Suprapubic skin (tissue), 4 donors: ENCODE measurements at regions not wholly inside any gene's neighbourhood (a gene's known extent, or its start where the extent isn't known, plus 50 kb on each side); places are given as distances from the start of the nearest gene placed in this dataset.

Source experiments
- DNase-seq, 2 donors: peaks; one replicate each; pipeline ENCODE4 v3.0.0-alpha.2; 2019; ENCODE audit warnings: low spot score in 2 of 2
- H3K27ac ChIP-seq: fragments of 200-600 bp; sonication (generic); one replicate; pipeline ENCODE4 v1.5.1; 2019
- H3K27me3 ChIP-seq: fragments of 200-600 bp; sonication (generic); one replicate; pipeline ENCODE4 v1.5.1; 2019
- H3K36me3 ChIP-seq: fragments of 200-600 bp; sonication (generic); one replicate; pipeline ENCODE4 v1.5.1; 2019
- H3K4me1 ChIP-seq: fragments of 200-600 bp; sonication (generic); one replicate; pipeline ENCODE4 v1.5.1; 2019
- H3K4me3 ChIP-seq: fragments of 200-600 bp; sonication (generic); one replicate; pipeline ENCODE4 v1.5.1; 2019; ENCODE audit warnings: mild to moderate bottlenecking
- H3K9me3 ChIP-seq: fragments of 200-600 bp; sonication (generic); one replicate; pipeline ENCODE4 v1.5.1; 2019
- CTCF ChIP-seq, 2 donors: fragments of 200-600 bp in 1 of 2; fragments of 450-650 bp in 1 of 2; sonication (generic) in 1 of 2; IDR thresholded peaks; one replicate each; pipeline ENCODE4 v1.5.1; 2016 to 2019; ENCODE audit warnings: antibody characterized with exemption in 2 of 2, mild to moderate bottlenecking in 1 of 2, moderate library complexity in 1 of 2
- EP300 ChIP-seq: sonication (generic); formaldehyde crosslinking; IDR thresholded peaks from one replicate; pipeline ENCODE4 v1.6.1; 2017; ENCODE audit warnings: antibody characterized with exemption
- POLR2A ChIP-seq, 2 donors: fragments of 450-650 bp; IDR thresholded peaks; one replicate each; pipeline ENCODE4 v1.6.1; 2017; ENCODE audit warnings: antibody characterized with exemption in 2 of 2, mild to moderate bottlenecking in 2 of 2, moderate library complexity in 2 of 2
- POLR2AphosphoS5 ChIP-seq, 3 donors: sonication (generic); formaldehyde crosslinking; IDR thresholded peaks; one replicate each; pipeline ENCODE4 v1.6.1; 2017; ENCODE audit warnings: antibody characterized with exemption in 3 of 3
- WGBS: methylation state at CpG from one replicate; pipeline ENCODE4 v1.1.5; 2018; 5-methylcytosine and 5-hydroxymethylcytosine counted together

- no peak overlapping the region for H3K27ac ChIP-seq
- TF ChIP-seq POLR2A (IDR thresholded peaks at IDR 0.05) (no peak), POLR2AphosphoS5 (IDR thresholded peaks at IDR 0.05) (no peak), EP300 (no peak), CTCF (IDR thresholded peaks at IDR 0.05) (no peak)
- no peak overlapping the region for H3K4me3 ChIP-seq
- H3K9me3 ChIP-seq, result no peaks in the 10 kb centered on the region
- no peaks in the 10 kb centered on the region for H3K4me1 ChIP-seq
- no peak for DNase-seq
- WGBS, result 95% methylated on average over 5 of the region's 5 CpGs
- no peaks in the 10 kb centered on the region for H3K36me3 ChIP-seq
- no peaks in the 10 kb centered on the region for H3K27me3 ChIP-seq
Measured at GRCh38 chr18:25451077-25451658, 99.2 kb upstream of the ZNF521 start.

- H3K36me3 ChIP-seq, result no peaks in the 10 kb centered on the region
- H3K4me1 ChIP-seq, result no peaks in the 10 kb centered on the region
- H3K4me3 ChIP-seq, result no peak overlapping the region
- H3K9me3 ChIP-seq, result no peaks in the 10 kb centered on the region
- H3K27me3 ChIP-seq, result no peaks in the 10 kb centered on the region
- TF ChIP-seq POLR2A (IDR thresholded peaks at IDR 0.05) (no peak), CTCF (IDR thresholded peaks at IDR 0.05) (no peak), POLR2AphosphoS5 (IDR thresholded peaks at IDR 0.05) (no peak), EP300 (no peak)
- no peak overlapping the region for H3K27ac ChIP-seq
- no peak for DNase-seq
Measured at GRCh38 chr18:25449046-25449445, 97.1 kb upstream of the ZNF521 start.

GRCh38 chr18:25446972-25447371 lies 95.0 kb upstream of the ZNF521 start:
- DNase-seq, result no peak
- TF ChIP-seq POLR2AphosphoS5 (IDR thresholded peaks at IDR 0.05) (no peak), POLR2A (IDR thresholded peaks at IDR 0.05) (no peak), EP300 (no peak), CTCF (IDR thresholded peaks at IDR 0.05) (no peak)
- Histone ChIP-seq H3K36me3 (no peaks in the 10 kb centered on the region), H3K9me3 (no peaks in the 10 kb centered on the region), H3K4me1 (no peaks in the 10 kb centered on the region), H3K4me3 (no peak overlapping the region), H3K27me3 (no peaks in the 10 kb centered on the region), H3K27ac (no peak overlapping the region)
- WGBS, result 73% methylated on average over 3 of the region's 3 CpGs

GRCh38 chr18:25445430-25445829 lies 93.5 kb upstream of the ZNF521 start:
- WGBS, result 84% methylated on average over 5 of the region's 5 CpGs
- no peaks in the 10 kb centered on the region for H3K9me3 ChIP-seq
- TF ChIP-seq CTCF (IDR thresholded peaks at IDR 0.05) (no peak), EP300 (no peak), POLR2AphosphoS5 (IDR thresholded peaks at IDR 0.05) (no peak), POLR2A (IDR thresholded peaks at IDR 0.05) (no peak)
- no peak overlapping the region for H3K4me3 ChIP-seq
- H3K4me1 ChIP-seq, result no peaks in the 10 kb centered on the region
- no peak overlapping the region for H3K27ac ChIP-seq
- no peaks in the 10 kb centered on the region for H3K27me3 ChIP-seq
- H3K36me3 ChIP-seq, result no peaks in the 10 kb centered on the region
- DNase-seq, result no peak

- Histone ChIP-seq H3K9me3 (no peaks in the 10 kb centered on the region), H3K27ac (no peak overlapping the region), H3K36me3 (no peaks in the 10 kb centered on the region), H3K4me1 (no peaks in the 10 kb centered on the region), H3K4me3 (no peak overlapping the region), H3K27me3 (no peaks in the 10 kb centered on the region)
- DNase-seq, result no peak
- TF ChIP-seq CTCF (IDR thresholded peaks at IDR 0.05) (no peak), POLR2AphosphoS5 (IDR thresholded peaks at IDR 0.05) (no peak), EP300 (no peak), POLR2A (IDR thresholded peaks at IDR 0.05) (no peak)
Measured at GRCh38 chr18:25443776-25444175, 91.8 kb upstream of the ZNF521 start.
